HEK293 (cell line): ENCODE measurements at regions not wholly inside any gene's neighbourhood (a gene's known extent, or its start where the extent isn't known, plus 50 kb on each side); places are given as distances from the start of the nearest gene placed in this dataset.

Experiments used
- GFI1B ChIP-seq: fragments of 450-650 bp; formaldehyde crosslinking; IDR thresholded peaks from 2 replicates; pipeline ENCODE4 v1.5.1; 2016; ENCODE audit warnings: missing biosample characterization, missing genetic modification characterization
- PRDM1 ChIP-seq: fragments of 450-650 bp; formaldehyde crosslinking; IDR thresholded peaks from 2 replicates; pipeline ENCODE4; 2016; ENCODE audit warnings: missing biosample characterization, missing genetic modification characterization
- ZBTB1 ChIP-seq: fragments of 450-650 bp; formaldehyde crosslinking; IDR thresholded peaks from 2 replicates; pipeline ENCODE4 v1.5.1; 2016; ENCODE audit warnings: missing biosample characterization, missing genetic modification characterization
- ZNF223 ChIP-seq: fragments of 450-650 bp; formaldehyde crosslinking; IDR thresholded peaks from 2 replicates; pipeline ENCODE4 v1.5.1; 2016; ENCODE audit warnings: missing biosample characterization, missing genetic modification characterization
- ZNF24 ChIP-seq: fragments of 450-650 bp; formaldehyde crosslinking; IDR thresholded peaks from 2 replicates; pipeline ENCODE4 v1.5.1; 2016; ENCODE audit warnings: missing biosample characterization, missing genetic modification characterization
- ZNF571 ChIP-seq: fragments of 450-650 bp; formaldehyde crosslinking; IDR thresholded peaks from 2 replicates; pipeline ENCODE4 v1.5.0; 2017; ENCODE audit warnings: missing biosample characterization, missing genetic modification characterization
- ZNF600 ChIP-seq: fragments of 450-650 bp; formaldehyde crosslinking; IDR thresholded peaks from 2 replicates; pipeline ENCODE4 v1.5.1; 2016; ENCODE audit warnings: missing biosample characterization, missing genetic modification characterization
- ZNF623 ChIP-seq: fragments of 450-650 bp; formaldehyde crosslinking; IDR thresholded peaks from 2 replicates; pipeline ENCODE4 v1.5.1; 2016; ENCODE audit warnings: missing biosample characterization, missing genetic modification characterization
- ZNF629 ChIP-seq: fragments of 450-650 bp; formaldehyde crosslinking; IDR thresholded peaks from 2 replicates; pipeline ENCODE4 v1.5.1; 2017; ENCODE audit warnings: missing biosample characterization, missing genetic modification characterization
- ZNF837 ChIP-seq: fragments of 450-650 bp; formaldehyde crosslinking; IDR thresholded peaks from 2 replicates; pipeline ENCODE4 v1.5.1; 2016; ENCODE audit warnings: missing biosample characterization, missing genetic modification characterization
- ZXDB ChIP-seq: fragments of 450-650 bp; formaldehyde crosslinking; IDR thresholded peaks from 2 replicates; pipeline ENCODE4 v1.5.1; 2016; ENCODE audit warnings: missing biosample characterization, missing genetic modification characterization
- TF ChIP-seq, protein P1 (sequence below): fragments of 450-650 bp; formaldehyde crosslinking; IDR thresholded peaks from 2 replicates; pipeline ENCODE4 v1.5.1; 2016; ENCODE audit warnings: missing biosample characterization, missing genetic modification characterization
- TF ChIP-seq, protein P2 (sequence below): fragments of 450-650 bp; formaldehyde crosslinking; IDR thresholded peaks from 2 replicates; pipeline ENCODE4 v1.5.1; 2016; ENCODE audit warnings: missing biosample characterization, missing genetic modification characterization
- TF ChIP-seq, protein P3 (sequence below): fragments of 450-650 bp; IDR thresholded peaks from 2 replicates; pipeline ENCODE4 v1.5.1; 2018; ENCODE audit warnings: missing biosample characterization, mild to moderate bottlenecking, missing genetic modification characterization
- TF ChIP-seq, protein P4 (sequence below): fragments of 450-650 bp; formaldehyde crosslinking; IDR thresholded peaks from 2 replicates; pipeline ENCODE4 v1.5.1; 2016; ENCODE audit warnings: missing biosample characterization, missing genetic modification characterization
- TF ChIP-seq, protein P5 (sequence below): fragments of 450-650 bp; formaldehyde crosslinking; IDR thresholded peaks from 2 replicates; pipeline ENCODE4 v1.5.1; 2016; ENCODE audit warnings: missing biosample characterization, missing genetic modification characterization
- TF ChIP-seq, protein P6 (sequence below): fragments of 450-650 bp; formaldehyde crosslinking; IDR thresholded peaks from 2 replicates; pipeline ENCODE4 v1.5.1; 2016; ENCODE audit warnings: missing biosample characterization, missing genetic modification characterization, borderline replicate concordance
- TF ChIP-seq, protein P7 (sequence below): fragments of 450-650 bp; formaldehyde crosslinking; IDR thresholded peaks from 2 replicates; pipeline ENCODE4 v1.5.1; 2016; ENCODE audit warnings: missing biosample characterization, missing genetic modification characterization
- TF ChIP-seq, protein P8 (sequence below): fragments of 450-650 bp; formaldehyde crosslinking; optimal IDR thresholded peaks from 2 replicates; pipeline ENCODE3; 2016; ENCODE audit warnings: missing biosample characterization, mild to moderate bottlenecking, missing genetic modification characterization
- TF ChIP-seq, protein P9 (sequence below): fragments of 450-650 bp; formaldehyde crosslinking; IDR thresholded peaks from 2 replicates; pipeline ENCODE4; 2016; ENCODE audit warnings: missing biosample characterization, missing genetic modification characterization

DNA sequence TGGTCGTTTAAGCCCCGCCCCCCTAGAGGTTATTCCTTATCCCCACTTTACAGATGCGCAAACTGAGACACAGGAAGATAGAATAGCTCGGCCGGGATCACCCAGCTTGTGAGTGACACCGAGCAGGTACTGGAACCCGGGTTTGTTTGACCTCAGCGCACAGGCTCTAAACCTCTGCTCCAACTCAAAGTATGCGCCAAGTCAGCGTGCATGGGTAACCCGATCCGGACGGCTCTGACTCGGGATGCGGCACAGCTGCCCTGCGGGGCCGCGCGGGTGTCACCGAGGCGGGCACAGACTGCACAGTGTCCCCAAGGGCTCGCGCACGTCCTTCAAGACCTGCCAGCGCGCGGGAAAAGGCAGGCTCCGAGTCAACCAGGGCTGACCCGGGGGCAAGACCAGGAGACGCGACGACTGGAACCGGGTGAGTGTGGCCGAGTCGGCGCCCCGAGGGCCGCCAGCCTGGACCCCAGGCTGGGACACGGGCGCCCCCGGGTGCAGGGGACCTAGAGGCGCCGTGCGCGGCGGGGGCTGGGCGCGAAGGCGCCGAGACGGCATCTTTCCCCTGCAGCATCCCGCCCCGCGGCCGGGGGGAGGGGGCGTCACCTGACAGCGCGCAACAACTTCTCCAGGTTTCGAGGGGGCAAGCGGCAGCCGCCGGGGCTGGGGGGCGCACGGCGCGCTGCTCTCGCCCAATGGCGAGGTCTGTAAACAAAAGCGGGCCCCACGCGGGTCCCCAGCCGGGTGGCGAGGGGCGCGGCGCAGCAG, 101.9 kb upstream of the SOD1 start (continued):
- peak; percentile 13; the same call in 1 of the 2 replicates for TF ChIP-seq GFI1B (tag by site-specific recombination)
- TF ChIP-seq, protein P1, sequence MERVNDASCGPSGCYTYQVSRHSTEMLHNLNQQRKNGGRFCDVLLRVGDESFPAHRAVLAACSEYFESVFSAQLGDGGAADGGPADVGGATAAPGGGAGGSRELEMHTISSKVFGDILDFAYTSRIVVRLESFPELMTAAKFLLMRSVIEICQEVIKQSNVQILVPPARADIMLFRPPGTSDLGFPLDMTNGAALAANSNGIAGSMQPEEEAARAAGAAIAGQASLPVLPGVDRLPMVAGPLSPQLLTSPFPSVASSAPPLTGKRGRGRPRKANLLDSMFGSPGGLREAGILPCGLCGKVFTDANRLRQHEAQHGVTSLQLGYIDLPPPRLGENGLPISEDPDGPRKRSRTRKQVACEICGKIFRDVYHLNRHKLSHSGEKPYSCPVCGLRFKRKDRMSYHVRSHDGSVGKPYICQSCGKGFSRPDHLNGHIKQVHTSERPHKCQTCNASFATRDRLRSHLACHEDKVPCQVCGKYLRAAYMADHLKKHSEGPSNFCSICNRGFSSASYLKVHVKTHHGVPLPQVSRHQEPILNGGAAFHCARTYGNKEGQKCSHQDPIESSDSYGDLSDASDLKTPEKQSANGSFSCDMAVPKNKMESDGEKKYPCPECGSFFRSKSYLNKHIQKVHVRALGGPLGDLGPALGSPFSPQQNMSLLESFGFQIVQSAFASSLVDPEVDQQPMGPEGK: peak; percentile 64
- TF ChIP-seq, protein P2, sequence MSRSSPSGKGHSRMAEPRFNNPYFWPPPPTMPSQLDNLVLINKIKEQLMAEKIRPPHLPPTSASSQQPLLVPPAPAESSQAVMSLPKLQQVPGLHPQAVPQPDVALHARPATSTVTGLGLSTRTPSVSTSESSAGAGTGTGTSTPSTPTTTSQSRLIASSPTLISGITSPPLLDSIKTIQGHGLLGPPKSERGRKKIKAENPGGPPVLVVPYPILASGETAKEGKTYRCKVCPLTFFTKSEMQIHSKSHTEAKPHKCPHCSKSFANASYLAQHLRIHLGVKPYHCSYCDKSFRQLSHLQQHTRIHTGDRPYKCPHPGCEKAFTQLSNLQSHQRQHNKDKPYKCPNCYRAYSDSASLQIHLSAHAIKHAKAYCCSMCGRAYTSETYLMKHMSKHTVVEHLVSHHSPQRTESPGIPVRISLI: no peak
- TF ChIP-seq, protein P3, sequence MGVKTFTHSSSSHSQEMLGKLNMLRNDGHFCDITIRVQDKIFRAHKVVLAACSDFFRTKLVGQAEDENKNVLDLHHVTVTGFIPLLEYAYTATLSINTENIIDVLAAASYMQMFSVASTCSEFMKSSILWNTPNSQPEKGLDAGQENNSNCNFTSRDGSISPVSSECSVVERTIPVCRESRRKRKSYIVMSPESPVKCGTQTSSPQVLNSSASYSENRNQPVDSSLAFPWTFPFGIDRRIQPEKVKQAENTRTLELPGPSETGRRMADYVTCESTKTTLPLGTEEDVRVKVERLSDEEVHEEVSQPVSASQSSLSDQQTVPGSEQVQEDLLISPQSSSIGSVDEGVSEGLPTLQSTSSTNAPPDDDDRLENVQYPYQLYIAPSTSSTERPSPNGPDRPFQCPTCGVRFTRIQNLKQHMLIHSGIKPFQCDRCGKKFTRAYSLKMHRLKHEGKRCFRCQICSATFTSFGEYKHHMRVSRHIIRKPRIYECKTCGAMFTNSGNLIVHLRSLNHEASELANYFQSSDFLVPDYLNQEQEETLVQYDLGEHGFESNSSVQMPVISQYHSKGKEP (tag by site-specific recombination): peak; percentile 28; the same call in 1 of the 2 replicates
- TF ChIP-seq, protein P4, sequence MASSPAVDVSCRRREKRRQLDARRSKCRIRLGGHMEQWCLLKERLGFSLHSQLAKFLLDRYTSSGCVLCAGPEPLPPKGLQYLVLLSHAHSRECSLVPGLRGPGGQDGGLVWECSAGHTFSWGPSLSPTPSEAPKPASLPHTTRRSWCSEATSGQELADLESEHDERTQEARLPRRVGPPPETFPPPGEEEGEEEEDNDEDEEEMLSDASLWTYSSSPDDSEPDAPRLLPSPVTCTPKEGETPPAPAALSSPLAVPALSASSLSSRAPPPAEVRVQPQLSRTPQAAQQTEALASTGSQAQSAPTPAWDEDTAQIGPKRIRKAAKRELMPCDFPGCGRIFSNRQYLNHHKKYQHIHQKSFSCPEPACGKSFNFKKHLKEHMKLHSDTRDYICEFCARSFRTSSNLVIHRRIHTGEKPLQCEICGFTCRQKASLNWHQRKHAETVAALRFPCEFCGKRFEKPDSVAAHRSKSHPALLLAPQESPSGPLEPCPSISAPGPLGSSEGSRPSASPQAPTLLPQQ (tag by site-specific recombination): peak; percentile 71
- peak; percentile 39; the same call in 1 of the 2 replicates for TF ChIP-seq ZNF629 (tag by site-specific recombination)
- TF ChIP-seq, protein P5, sequence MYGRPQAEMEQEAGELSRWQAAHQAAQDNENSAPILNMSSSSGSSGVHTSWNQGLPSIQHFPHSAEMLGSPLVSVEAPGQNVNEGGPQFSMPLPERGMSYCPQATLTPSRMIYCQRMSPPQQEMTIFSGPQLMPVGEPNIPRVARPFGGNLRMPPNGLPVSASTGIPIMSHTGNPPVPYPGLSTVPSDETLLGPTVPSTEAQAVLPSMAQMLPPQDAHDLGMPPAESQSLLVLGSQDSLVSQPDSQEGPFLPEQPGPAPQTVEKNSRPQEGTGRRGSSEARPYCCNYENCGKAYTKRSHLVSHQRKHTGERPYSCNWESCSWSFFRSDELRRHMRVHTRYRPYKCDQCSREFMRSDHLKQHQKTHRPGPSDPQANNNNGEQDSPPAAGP: peak; percentile 47; the same call in 1 of the 2 replicates
- TF ChIP-seq ZNF600 (tag by site-specific recombination): peak; percentile 93
- no peak for TF ChIP-seq ZNF223 (tag by site-specific recombination)
- TF ChIP-seq, protein P6, sequence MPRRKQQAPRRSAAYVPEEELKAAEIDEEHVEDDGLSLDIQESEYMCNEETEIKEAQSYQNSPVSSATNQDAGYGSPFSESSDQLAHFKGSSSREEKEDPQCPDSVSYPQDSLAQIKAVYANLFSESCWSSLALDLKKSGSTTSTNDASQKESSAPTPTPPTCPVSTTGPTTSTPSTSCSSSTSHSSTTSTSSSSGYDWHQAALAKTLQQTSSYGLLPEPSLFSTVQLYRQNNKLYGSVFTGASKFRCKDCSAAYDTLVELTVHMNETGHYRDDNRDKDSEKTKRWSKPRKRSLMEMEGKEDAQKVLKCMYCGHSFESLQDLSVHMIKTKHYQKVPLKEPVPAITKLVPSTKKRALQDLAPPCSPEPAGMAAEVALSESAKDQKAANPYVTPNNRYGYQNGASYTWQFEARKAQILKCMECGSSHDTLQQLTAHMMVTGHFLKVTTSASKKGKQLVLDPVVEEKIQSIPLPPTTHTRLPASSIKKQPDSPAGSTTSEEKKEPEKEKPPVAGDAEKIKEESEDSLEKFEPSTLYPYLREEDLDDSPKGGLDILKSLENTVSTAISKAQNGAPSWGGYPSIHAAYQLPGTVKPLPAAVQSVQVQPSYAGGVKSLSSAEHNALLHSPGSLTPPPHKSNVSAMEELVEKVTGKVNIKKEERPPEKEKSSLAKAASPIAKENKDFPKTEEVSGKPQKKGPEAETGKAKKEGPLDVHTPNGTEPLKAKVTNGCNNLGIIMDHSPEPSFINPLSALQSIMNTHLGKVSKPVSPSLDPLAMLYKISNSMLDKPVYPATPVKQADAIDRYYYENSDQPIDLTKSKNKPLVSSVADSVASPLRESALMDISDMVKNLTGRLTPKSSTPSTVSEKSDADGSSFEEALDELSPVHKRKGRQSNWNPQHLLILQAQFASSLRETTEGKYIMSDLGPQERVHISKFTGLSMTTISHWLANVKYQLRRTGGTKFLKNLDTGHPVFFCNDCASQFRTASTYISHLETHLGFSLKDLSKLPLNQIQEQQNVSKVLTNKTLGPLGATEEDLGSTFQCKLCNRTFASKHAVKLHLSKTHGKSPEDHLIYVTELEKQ: peak; percentile 15; the same call in 1 of the 2 replicates
- TF ChIP-seq ZXDB (tag by site-specific recombination): peak; percentile 45; the same call in 1 of the 2 replicates
- TF ChIP-seq, protein P7, sequence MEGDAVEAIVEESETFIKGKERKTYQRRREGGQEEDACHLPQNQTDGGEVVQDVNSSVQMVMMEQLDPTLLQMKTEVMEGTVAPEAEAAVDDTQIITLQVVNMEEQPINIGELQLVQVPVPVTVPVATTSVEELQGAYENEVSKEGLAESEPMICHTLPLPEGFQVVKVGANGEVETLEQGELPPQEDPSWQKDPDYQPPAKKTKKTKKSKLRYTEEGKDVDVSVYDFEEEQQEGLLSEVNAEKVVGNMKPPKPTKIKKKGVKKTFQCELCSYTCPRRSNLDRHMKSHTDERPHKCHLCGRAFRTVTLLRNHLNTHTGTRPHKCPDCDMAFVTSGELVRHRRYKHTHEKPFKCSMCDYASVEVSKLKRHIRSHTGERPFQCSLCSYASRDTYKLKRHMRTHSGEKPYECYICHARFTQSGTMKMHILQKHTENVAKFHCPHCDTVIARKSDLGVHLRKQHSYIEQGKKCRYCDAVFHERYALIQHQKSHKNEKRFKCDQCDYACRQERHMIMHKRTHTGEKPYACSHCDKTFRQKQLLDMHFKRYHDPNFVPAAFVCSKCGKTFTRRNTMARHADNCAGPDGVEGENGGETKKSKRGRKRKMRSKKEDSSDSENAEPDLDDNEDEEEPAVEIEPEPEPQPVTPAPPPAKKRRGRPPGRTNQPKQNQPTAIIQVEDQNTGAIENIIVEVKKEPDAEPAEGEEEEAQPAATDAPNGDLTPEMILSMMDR (tag by site-specific recombination): peak; percentile 54
- no peak for TF ChIP-seq ZBTB1 (tag by site-specific recombination)
- TF ChIP-seq ZNF571: no peak
- peak; percentile 30; the same call in 1 of the 2 replicates for TF ChIP-seq ZNF623 (tag by site-specific recombination)
- no peak for TF ChIP-seq PRDM1 (tag by site-specific recombination)
- TF ChIP-seq ZNF837: 0 out of 2 replicates have a peak, but pooled peaks have one; percentile 23
- TF ChIP-seq, protein P8, sequence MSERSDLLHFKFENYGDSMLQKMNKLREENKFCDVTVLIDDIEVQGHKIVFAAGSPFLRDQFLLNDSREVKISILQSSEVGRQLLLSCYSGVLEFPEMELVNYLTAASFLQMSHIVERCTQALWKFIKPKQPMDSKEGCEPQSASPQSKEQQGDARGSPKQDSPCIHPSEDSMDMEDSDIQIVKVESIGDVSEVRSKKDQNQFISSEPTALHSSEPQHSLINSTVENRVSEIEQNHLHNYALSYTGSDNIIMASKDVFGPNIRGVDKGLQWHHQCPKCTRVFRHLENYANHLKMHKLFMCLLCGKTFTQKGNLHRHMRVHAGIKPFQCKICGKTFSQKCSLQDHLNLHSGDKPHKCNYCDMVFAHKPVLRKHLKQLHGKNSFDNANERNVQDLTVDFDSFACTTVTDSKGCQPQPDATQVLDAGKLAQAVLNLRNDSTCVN: peak; percentile 95
- TF ChIP-seq ZNF24 (tag by site-specific recombination): peak; percentile 70; the same call in 1 of the 2 replicates
- TF ChIP-seq, protein P9, sequence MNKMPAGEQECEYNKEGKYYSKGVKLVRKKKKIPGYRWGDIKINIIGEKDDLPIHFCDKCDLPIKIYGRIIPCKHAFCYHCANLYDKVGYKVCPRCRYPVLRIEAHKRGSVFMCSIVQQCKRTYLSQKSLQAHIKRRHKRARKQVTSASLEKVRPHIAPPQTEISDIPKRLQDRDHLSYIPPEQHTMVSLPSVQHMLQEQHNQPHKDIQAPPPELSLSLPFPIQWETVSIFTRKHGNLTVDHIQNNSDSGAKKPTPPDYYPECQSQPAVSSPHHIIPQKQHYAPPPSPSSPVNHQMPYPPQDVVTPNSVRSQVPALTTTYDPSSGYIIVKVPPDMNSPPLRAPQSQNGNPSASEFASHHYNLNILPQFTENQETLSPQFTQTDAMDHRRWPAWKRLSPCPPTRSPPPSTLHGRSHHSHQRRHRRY (tag by site-specific recombination): no peak
